Body of pancreas (tissue), 4 donors: ENCODE measurements at regions not wholly inside any gene's neighbourhood (a gene's known extent, or its start where the extent isn't known, plus 50 kb on each side); places are given as distances from the start of the nearest gene placed in this dataset.

Experiments used
- POLR2A ChIP-seq, 3 donors: fragments of 450-650 bp; IDR thresholded peaks; one replicate each; pipeline ENCODE4 v1.6.1; 2016; ENCODE audit warnings: antibody characterized with exemption in 3 of 3, mild to moderate bottlenecking in 2 of 3
- TF ChIP-seq, protein P1 (sequence below), 7 experiments: fragments of 450-650 bp in 4 of 7; fragments of 200-600 bp in 3 of 7; sonication (generic) in 3 of 7; IDR thresholded peaks; one replicate each; pipeline ENCODE4 v1.5.1; 2016 to 2019; ENCODE audit warnings: antibody characterized with exemption in 7 of 7

GRCh38 chr7:34322841-34323240 lies 335.2 kb upstream of the NPSR1 start:
- TF ChIP-seq, protein P1, sequence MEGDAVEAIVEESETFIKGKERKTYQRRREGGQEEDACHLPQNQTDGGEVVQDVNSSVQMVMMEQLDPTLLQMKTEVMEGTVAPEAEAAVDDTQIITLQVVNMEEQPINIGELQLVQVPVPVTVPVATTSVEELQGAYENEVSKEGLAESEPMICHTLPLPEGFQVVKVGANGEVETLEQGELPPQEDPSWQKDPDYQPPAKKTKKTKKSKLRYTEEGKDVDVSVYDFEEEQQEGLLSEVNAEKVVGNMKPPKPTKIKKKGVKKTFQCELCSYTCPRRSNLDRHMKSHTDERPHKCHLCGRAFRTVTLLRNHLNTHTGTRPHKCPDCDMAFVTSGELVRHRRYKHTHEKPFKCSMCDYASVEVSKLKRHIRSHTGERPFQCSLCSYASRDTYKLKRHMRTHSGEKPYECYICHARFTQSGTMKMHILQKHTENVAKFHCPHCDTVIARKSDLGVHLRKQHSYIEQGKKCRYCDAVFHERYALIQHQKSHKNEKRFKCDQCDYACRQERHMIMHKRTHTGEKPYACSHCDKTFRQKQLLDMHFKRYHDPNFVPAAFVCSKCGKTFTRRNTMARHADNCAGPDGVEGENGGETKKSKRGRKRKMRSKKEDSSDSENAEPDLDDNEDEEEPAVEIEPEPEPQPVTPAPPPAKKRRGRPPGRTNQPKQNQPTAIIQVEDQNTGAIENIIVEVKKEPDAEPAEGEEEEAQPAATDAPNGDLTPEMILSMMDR (IDR thresholded peaks at IDR 0.05): no peak
- TF ChIP-seq POLR2A (IDR thresholded peaks at IDR 0.05): no peak
